Activated CD8-positive, alpha-beta memory T cell treated with anti-CD3 and anti-CD28 coated beads, Interleukin-2, amount 50 U/mL, for 48 hours (primary cell): ENCODE measurements at regions not wholly inside any gene's neighbourhood (a gene's known extent, or its start where the extent isn't known, plus 50 kb on each side); places are given as distances from the start of the nearest gene placed in this dataset.
"Not testable (repeated sequence)": the region's sequence is repeated elsewhere in the genome, so short reads cannot be mapped to it uniquely, and the experiment has no call there.

Source experiments
- DNase-seq: peaks from one replicate; pipeline ENCODE4 v3.0.0-alpha.2; 2020

DNA sequence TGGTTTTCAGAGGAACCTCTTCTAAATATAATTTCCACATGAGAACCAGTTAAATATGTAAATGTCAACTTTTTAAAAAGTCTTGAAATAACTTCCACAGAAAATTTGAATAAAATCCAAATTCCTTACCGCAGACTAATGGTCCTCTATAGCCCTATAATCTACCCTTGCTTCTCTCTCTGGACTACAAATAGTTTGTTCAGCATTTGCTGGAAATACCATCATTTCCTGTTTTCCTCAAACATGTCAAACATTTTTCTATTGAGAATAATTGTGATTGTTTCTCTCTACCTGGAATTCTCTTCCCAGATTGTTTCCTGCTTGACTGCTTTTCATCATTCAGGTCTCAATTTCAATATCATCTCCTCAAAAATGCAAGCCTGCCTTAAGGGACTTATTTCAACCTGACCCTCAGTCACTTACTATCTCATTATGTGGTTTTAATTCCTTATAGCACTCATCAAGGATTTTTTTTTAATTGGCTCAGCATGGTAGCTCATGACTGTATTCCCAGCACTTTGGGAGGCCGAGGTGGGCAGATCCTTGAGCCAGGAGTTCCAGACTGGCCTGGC is 898.9 kb upstream of the MIR17HG start:
- no peak for DNase-seq

DNA sequence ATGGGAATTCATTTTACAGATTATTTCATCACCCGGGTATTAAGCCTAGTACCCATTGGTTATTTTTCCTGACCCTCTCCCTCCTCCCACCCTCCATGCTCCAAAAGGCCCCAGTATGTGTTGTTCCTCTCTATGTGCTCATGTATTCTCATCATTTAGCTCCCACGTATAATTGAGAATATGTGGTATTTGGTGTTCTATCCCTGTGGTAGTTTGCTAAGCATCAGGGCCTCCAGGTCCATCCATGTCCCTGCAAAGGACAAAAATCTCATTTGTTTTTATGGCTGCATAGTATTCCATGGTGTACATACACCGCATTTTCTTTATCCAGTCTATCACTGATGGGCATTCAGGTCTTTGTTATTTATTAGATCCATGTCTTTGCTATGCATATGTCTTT is 894.1 kb upstream of the MIR17HG start:
- no peak for DNase-seq

DNA sequence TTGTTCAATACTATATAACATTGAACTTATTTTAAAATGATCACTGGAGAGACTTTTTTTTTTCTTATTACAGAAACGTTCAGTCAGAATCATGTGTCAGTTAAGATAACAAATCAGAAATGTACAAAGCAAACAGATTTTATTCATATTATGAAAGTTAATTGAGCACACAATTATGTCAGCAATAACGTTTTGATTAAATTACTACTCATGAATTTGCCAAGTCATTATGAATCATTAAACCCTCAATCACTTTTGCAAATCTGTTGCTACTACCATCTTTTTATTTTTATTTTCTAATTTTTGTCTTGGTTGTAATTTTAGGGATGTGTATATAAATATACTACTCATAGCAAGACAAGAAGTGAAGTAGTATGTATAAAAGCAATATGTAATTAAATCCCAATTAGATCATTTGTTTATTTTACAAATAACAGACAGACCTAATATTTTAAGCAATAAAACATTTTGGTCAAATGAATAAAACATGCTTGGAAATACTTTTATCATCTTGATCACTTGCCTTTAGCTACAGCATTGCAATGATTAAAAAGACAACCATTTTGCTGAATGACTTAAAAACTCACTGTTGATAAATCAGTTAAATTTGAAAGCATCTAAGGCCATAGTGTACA is 893.4 kb upstream of the MIR17HG start:
- no peak for DNase-seq

GRCh38 chr13:90455067-90455466 is 892.4 kb upstream of the MIR17HG start:
- DNase-seq, result no peak

DNA sequence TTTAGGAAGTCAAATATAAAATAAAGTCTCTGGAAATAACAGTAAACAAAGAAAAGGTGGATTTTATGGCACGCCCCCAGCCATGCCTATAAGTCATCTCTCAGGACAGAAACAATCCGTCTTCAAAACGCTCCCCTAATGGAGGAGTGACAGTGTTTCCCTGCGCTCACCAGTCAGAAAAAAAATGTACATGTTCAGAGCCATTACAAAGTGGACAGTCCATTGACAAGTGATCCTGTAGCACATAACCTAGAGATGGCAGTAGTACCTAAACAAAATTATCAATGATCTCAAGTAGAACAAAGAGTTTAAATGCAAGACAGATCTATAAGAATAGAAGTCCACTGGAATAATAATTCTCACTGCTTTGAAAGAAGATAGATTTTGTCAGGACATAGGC is 891.7 kb upstream of the MIR17HG start:
- DNase-seq, result no peak

GRCh38 chr13:90461398-90461797 is 886.1 kb upstream of the MIR17HG start:
- DNase-seq, result no peak

DNA sequence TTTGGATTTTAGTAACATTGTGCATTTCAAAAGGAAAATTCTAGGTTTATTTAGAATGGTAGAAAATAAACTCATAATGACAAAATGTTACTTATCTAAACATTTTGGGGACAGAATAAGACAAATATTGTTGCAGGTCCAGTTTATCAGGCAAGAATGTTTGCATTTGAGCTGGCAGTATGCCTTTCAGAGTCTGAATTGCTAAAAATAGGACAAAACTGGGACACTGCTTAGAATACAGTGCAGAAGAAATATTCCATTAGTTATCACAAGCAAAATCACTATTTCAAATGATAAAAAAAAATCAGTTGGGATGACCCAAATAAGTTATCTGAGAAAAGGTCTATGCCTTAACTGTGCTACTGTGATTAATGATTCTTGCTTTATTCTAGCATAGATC is 870.3 kb upstream of the MIR17HG start:
- DNase-seq, result no peak

GRCh38 chr13:90483906-90484305 is 863.6 kb upstream of the MIR17HG start:
- DNase-seq, result no peak

DNA sequence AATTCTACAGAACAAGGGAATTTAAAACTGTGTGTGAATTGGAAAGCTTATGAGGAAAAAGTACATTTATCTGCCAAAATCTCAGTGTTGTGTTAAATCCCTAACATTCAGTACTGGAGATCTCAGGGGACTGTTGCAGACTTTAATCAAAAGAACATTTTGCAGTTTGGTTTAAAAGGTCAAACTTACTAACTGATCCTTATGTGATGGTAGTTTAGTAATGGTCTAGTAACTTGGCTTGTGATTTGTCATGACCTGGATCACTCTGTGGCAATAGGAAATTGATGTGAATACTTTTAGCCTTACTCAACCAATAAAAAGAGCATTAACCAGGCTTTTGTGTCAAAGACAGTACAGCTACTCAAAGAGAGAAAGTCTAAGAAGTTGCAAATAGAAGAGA is 862.1 kb upstream of the MIR17HG start:
- no peak for DNase-seq

- DNase-seq, result no peak
These were observed 854.6 kb upstream of the MIR17HG start for GRCh38 chr13:90492872-90493271.

DNA sequence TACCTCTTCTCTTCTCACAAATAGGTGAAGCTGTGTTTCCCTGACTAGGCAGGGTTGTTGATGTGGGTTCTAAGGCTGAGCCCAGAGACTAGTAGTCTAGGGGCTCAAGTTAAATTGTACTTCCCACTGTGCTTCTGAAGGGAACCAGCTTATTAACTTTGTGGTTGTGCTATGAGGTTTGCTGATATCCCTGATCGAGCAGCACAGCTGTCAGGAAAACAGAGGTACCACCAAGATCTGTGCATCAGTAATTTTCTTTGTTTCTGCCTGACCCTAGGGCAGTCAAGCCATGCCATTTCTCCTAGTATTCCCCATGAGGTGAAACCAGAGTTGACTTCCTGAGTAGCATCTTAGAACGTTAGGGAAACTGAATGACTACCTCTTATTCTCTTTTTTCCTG is 853.8 kb upstream of the MIR17HG start:
- no peak for DNase-seq

GRCh38 chr13:90494849-90495248 is 852.6 kb upstream of the MIR17HG start:
- not testable (repeated sequence) for DNase-seq

DNA sequence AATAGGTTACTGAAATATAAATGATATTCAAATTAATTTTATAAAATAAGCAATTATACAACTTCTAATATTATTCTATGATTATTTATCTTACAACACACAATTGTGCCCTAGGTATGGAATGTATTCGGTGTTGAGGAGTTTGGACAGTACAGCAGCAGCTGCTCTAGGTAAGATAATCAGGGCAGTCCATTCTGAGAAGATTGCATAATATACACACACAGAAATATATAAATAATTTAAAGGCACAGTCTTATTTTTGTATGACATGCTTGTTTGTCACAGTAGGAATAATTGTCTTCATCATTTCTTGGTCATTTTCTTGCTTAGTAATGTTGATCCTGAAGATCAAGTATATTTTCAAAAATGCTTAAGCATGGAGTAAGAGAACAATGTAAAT is 849.4 kb upstream of the MIR17HG start:
- no peak for DNase-seq

DNA sequence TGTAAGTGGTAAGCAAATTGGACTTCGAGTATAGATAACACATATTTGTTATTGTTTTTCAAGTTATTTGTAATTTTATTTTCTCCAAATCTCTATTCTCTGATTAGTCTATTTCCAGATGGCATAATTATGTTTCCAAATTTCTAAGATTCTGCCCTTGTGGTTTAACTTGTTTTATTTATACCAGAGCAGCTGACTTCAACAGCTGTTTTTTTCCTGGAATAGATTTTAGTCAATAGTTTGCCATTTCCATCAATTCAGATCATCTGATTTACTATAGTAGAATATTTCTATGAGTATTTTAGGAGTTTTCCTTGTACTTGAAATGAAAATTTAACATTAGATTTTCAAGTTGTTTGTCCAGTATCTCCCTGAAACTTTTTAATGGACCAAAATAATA is 848.7 kb upstream of the MIR17HG start:
- no peak for DNase-seq

DNA sequence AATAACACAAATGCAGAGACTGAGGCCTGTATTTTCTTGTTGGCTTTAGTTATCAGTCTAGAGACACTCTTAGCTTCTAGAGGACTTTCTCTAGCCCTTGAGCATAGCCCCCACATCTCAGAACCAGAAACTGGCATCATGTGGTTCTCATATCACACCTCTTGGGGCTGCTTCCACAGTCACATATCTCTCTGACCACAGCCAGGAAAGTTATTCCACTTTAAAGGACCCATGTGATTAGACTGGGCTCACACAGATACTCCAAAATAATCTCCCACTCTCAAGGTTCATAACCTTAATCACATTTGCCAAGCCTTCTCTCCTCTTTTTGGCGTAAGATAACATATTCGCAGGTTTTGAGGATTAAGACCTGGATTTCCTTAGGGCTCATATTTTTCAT is 846.9 kb upstream of the MIR17HG start:
- no peak for DNase-seq

DNA sequence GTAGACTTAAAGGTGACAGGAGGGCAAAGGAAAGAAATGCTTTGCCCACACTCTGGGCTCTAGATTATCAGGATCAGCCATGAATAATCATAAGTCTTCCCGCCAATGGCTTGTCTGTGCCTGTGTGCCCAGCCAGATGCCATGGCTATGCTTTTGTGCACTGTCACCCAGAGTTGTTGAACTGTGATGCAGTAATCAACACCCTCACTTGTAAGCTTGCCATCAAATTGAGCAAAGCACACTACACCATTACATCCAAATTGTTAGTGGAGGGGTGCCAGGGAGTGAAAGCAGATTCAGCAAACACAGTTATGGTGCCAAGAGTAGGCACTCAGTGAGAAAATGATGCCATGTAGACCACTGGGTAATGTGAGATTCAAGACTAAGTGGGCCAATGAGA is 845.3 kb upstream of the MIR17HG start:
- DNase-seq, result no peak

DNA sequence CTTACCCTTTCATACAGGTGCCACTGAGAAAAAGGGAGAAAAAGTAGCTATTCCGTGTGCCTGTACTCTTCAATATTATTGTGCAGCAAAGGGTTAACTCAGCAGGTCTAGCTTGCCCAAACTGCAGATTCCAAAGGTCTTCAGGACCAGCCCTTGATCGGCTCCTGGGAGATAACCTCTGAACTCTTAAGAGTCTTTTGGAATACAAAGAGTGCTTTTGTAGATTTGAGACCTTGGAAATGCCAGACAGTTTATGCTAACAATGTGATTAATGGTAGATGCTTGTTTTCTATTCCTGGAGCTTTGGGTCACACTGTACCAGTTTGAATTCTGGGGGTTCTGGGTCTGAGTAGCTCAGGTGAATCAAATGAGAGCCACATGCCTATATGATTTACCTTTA is 844.7 kb upstream of the MIR17HG start:
- no peak for DNase-seq

DNA sequence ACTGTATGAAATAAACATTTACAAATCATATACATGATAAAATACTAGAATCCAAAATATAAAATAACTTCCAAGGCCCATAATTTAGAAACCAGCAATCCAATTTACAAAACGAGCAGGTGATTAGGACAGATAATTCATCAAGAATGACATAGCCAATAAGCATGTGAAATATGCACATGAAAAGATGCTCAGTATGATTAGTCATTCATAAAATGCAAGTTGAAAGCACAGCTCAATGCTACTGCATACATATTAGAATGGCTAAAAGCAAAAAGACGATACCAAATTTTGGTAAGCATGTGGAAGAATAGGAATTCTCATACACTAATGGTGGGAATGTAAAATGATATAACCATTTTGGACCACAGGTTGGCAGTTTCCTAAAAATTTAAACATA is 837.2 kb upstream of the MIR17HG start:
- DNase-seq, result no peak

DNA sequence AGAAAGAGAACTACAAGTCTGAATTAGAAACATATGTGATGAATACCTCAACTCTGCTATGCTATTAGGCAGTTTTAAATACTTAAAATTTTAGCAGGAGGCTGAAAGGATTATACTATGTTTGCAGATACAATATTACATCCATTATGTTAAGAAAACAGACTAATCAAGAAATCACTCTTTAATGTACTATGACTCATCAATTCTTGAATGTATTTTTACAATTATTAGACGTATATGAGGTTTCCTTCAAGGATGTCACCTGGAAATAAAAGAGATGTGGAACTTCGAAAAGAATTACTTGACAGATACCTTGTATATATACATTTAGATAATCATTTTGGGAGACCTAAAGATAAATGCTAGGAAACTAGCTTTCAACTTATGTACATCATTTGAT is 835.6 kb upstream of the MIR17HG start:
- no peak for DNase-seq

GRCh38 chr13:90514712-90515111 is 832.8 kb upstream of the MIR17HG start:
- not testable (repeated sequence) for DNase-seq

DNA sequence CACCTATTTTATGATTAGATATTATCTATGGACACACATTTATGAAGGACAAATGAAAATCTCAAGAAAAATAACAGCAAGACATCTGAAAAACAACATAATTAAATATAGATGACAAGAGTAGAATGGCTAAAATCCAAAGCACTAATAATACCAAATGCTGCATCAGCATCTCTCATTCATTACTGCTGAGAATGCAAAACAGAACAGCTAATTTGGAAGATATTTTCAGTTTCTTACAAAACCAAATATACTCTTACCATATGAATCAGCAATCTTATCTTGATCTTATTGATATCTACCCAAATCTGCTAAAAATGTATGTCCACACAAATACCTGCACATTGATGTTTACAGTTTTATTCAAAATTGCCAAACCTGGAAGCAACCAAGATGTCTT is 829.1 kb upstream of the MIR17HG start:
- no peak for DNase-seq

DNA sequence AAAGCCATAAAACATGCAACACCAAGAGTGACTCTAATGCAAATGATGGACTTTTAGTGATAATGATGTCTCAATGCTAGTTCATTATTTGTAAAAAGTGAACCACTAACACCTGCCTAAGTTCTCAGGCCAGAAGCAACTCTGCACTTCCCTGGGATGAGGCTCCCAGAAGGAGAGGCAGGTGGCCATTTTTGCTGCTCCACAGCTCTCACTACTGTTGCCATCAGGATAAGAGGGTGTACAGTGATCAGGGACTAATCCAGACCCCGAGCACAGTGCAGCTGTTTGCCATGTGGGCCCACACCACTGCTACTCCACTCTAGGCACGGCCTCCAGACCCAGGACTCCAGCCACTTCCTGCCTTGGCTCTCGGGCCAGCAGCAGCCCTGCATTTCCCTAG is 828.3 kb upstream of the MIR17HG start:
- DNase-seq, result no peak

GRCh38 chr13:90526711-90527110 is 820.8 kb upstream of the MIR17HG start:
- no peak for DNase-seq

DNA sequence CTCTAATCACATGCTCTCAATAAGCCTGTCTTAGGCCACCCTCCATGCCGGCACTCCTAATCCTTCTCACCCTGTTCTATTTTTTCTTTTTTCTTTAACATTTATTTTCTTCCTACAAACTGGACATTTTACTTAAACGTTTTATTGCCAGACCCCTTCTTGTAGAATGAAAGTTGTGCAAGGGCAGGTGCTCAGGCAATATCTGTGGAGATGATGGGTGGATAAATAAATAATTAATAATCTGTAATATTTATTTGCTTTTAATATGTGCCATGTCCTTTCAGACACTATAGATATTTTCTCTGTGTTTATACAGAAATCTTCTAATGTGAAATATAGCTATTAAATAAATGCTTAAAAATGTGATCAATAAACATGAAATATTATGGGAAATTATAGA is 815.7 kb upstream of the MIR17HG start:
- no peak for DNase-seq

DNA sequence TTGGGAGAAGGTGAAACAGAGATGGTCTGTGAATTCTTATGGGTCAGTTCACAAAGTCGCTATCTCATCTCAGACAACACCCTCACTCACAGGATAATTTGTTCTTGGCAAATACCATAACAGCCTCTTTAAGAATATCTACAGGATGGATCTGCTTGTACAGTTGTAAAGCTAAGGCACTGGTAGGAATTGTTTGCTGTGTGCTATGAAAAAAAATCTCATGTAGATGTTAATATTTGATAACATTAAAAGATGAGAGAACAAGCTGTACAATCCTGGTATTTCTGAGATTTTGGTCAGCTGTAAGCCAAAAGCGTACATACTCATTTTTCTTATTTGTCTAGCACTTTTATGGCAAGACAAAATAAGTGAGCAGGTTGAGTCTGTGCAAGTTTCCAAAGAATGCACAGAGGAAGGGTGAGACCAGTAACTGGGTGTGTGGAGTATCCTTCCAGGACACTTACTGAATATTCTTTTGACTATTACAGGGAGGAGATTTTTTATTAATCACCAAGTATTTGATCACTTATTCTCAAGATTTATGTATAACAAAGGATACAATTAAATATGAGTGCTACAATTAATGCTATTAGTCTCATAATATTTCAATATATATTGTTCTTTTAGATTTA is 814.5 kb upstream of the MIR17HG start:
- DNase-seq, result no peak
